DOHH2 (cell line): ENCODE measurements at regions not wholly inside any gene's neighbourhood (a gene's known extent, or its start where the extent isn't known, plus 50 kb on each side); places are given as distances from the start of the nearest gene placed in this dataset.

Experiments used
- H3F3A ChIP-seq: fragments of 200-600 bp; sonication (generic), shearing (Covaris generic); 2 replicates; pipeline ENCODE4 v1.6.0; 2016; ENCODE audit warnings: antibody characterized with exemption, mild to moderate bottlenecking; ENCODE audit not compliant: control insufficient read depth, insufficient read depth
- H3K27ac ChIP-seq: fragments of 200-600 bp; sonication (generic); 2 replicates; pipeline ENCODE4 v1.5.1; 2014; ENCODE audit warnings: low read depth, mild to moderate bottlenecking, low read length, moderate library complexity
- H3K27me3 ChIP-seq: fragments of 200-600 bp; sonication (generic); 2 replicates; pipeline ENCODE4 v1.6.1; 2014; ENCODE audit warnings: mild to moderate bottlenecking, low read length, mixed read lengths; ENCODE audit not compliant: control insufficient read depth
- H3K36me3 ChIP-seq: fragments of 200-600 bp; sonication (generic); 2 replicates; pipeline ENCODE4 v1.6.1; 2014; ENCODE audit warnings: mild to moderate bottlenecking, low read length, moderate library complexity, mixed read lengths; ENCODE audit not compliant: control insufficient read depth
- H3K4me1 ChIP-seq: fragments of 200-600 bp; sonication (generic); 2 replicates; pipeline ENCODE4 v1.6.1; 2014; ENCODE audit warnings: mild to moderate bottlenecking, low read length, mixed read lengths; ENCODE audit not compliant: control insufficient read depth
- H3K4me2 ChIP-seq: fragments of 200-600 bp; sonication (generic); 2 replicates; pipeline ENCODE4 v1.6.0; 2014; ENCODE audit warnings: mild to moderate bottlenecking, low read length, moderate library complexity
- H3K4me3 ChIP-seq: fragments of 200-600 bp; sonication (generic); 2 replicates; pipeline ENCODE4 v1.5.1; 2014; ENCODE audit warnings: mild to moderate bottlenecking, low read length, mixed read lengths
- H3K79me2 ChIP-seq: fragments of 200-600 bp; sonication (generic); 2 replicates; pipeline ENCODE4 v1.6.1; 2014; ENCODE audit warnings: mild to moderate bottlenecking, low read length, mixed read lengths; ENCODE audit not compliant: control insufficient read depth
- H3K9me2 ChIP-seq: fragments of 200-600 bp; sonication (generic); replicated peaks from 2 replicates; pipeline ENCODE4 v1.6.1; 2014; ENCODE audit warnings: mild to moderate bottlenecking, low read length, mixed read lengths; ENCODE audit not compliant: control insufficient read depth
- H3K9me3 ChIP-seq: fragments of 200-600 bp; sonication (generic); 2 replicates; pipeline ENCODE4 v1.6.1; 2014; ENCODE audit warnings: antibody characterized with exemption, low read length, mixed read lengths; ENCODE audit not compliant: control insufficient read depth, insufficient read depth
- H4K20me1 ChIP-seq: fragments of 200-600 bp; sonication (generic); 2 replicates; pipeline ENCODE4 v1.6.0; 2014; ENCODE audit warnings: low read depth, mild to moderate bottlenecking, antibody characterized with exemption, low read length, moderate library complexity; ENCODE audit not compliant: control insufficient read depth, insufficient read depth
- EZH2phosphoT487 ChIP-seq: fragments of 200-600 bp; sonication (generic); IDR thresholded peaks from 2 replicates; pipeline ENCODE4 v1.6.1; 2017; ENCODE audit warnings: borderline replicate concordance, mild to moderate bottlenecking, antibody characterized with exemption, low read length, moderate library complexity, mixed read lengths
- TF ChIP-seq, protein P1 (sequence below): fragments of 200-600 bp; sonication (generic); IDR thresholded peaks from one replicate; pipeline ENCODE4 v1.5.1; 2014; ENCODE audit warnings: antibody characterized with exemption, mild to moderate bottlenecking, low read depth, low read length; ENCODE audit not compliant: poor library complexity, severe bottlenecking

DNA sequence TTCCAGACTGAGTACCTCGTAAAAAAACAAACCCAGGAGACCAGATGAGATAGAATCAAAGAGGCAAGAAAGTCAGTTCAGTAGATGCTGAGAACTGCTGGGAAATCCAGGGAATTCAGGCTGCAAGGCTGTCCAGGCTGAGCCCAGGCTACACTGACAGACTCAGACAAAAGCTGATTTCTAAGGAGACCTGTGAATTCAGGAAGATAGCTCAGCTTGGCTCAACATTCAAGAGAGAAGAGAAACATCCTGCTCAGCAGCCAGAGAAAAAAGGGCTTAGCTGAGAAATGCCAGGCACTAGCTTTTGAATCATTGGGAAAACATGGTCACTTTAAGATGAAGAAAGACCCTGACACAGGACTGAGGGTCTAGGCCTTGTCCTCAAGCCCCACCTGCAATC, 118.2 kb upstream of the SLC44A1 start:
- H3K4me1 ChIP-seq: peaks cover 19% of the 10 kb centered on the region
- no peak overlapping the region for H3K27ac ChIP-seq
- no peak overlapping the region for H3K4me2 ChIP-seq
- no peaks in the 10 kb centered on the region for H3K9me3 ChIP-seq
- H3K9me2 ChIP-seq: no peaks in the 10 kb centered on the region
- no peaks in the 10 kb centered on the region for H3K79me2 ChIP-seq
- no peaks in the 10 kb centered on the region for H3K27me3 ChIP-seq
- H3K4me3 ChIP-seq: no peak overlapping the region
- no peaks in the 10 kb centered on the region for H4K20me1 ChIP-seq
- H3F3A ChIP-seq: no peaks in the 10 kb centered on the region
- H3K36me3 ChIP-seq: no peaks in the 10 kb centered on the region
- no peak for TF ChIP-seq EZH2phosphoT487
- TF ChIP-seq, protein P1, sequence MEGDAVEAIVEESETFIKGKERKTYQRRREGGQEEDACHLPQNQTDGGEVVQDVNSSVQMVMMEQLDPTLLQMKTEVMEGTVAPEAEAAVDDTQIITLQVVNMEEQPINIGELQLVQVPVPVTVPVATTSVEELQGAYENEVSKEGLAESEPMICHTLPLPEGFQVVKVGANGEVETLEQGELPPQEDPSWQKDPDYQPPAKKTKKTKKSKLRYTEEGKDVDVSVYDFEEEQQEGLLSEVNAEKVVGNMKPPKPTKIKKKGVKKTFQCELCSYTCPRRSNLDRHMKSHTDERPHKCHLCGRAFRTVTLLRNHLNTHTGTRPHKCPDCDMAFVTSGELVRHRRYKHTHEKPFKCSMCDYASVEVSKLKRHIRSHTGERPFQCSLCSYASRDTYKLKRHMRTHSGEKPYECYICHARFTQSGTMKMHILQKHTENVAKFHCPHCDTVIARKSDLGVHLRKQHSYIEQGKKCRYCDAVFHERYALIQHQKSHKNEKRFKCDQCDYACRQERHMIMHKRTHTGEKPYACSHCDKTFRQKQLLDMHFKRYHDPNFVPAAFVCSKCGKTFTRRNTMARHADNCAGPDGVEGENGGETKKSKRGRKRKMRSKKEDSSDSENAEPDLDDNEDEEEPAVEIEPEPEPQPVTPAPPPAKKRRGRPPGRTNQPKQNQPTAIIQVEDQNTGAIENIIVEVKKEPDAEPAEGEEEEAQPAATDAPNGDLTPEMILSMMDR: no peak

DNA sequence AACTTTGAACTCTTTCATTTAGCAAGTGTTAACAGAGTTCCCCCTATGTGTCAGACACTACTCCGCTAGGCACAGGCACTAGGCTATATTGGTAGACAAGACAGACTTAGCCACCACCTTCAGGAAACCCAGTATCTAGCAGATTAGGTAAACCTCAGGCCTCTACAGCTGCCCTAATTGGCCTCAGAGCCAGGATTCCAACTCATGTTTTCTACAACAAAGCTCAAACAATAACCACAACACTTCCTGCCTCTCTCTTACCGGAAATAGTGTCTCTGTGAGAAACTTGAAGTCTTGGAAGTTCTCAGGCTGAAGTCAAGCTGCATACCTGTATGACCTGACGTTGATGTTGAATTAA, 116.6 kb upstream of the SLC44A1 start:
- TF ChIP-seq EZH2phosphoT487: no peak
- TF ChIP-seq, protein P1: no peak
- peak overlapping the region; percentile 53 for H3K4me2 ChIP-seq

DNA sequence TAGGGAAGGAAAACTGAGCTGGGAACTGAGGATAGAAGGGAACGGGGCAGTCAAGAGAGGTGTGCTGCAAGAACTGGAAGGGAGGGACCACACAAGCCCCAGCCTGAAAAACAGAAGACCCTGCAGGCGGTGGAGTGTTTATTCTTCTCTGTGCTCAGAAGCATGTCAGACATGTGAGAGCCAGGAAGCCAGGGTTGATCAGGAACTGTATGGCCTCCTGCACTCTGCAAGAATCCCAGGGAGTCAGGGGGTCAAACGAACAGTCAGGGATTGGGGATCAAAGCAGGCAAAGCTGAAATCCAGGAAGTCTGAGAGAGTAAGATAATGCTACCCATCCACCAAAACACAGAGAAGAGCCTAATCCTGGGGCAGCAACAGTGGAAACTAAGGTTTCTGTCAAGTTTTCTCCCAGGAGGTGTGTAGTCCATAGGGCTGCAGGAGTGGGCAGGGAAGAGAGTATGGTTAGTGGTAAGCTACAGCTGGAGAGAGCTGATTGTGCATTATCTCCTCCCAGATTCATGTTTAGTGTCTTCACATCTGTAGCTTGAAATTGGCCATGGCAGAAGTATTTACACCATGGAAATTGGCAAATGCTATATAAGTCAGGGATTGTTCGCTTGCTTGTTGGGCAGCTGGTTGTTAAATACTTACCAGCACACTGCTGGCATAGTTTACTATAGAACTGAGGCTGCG, 115.4 kb upstream of the SLC44A1 start:
- Histone ChIP-seq H3K4me1 (peaks cover 19% of the 10 kb centered on the region), H3K79me2 (no peaks in the 10 kb centered on the region), H3F3A (no peaks in the 10 kb centered on the region), H3K9me3 (no peaks in the 10 kb centered on the region), H3K27ac (no peak overlapping the region), H3K4me3 (no peak overlapping the region), H3K27me3 (no peaks in the 10 kb centered on the region), H3K4me2 (no peak overlapping the region), H3K36me3 (no peaks in the 10 kb centered on the region), H4K20me1 (no peaks in the 10 kb centered on the region), H3K9me2 (no peaks in the 10 kb centered on the region)
- no peak for TF ChIP-seq EZH2phosphoT487
- TF ChIP-seq, protein P1: no peak

More for the DNA sequence above, 116.6 kb upstream of the SLC44A1 start:
- no peaks in the 10 kb centered on the region for H3K36me3 ChIP-seq
- no peaks in the 10 kb centered on the region for H3K79me2 ChIP-seq
- peak overlapping the region; percentile 22; the same call in 1 of the 2 replicates for H3K27ac ChIP-seq
- no peaks in the 10 kb centered on the region for H3K9me3 ChIP-seq
- H3K4me3 ChIP-seq: peak overlapping the region; percentile 10
- peaks cover 19% of the 10 kb centered on the region for H3K4me1 ChIP-seq
- no peaks in the 10 kb centered on the region for H4K20me1 ChIP-seq
- H3F3A ChIP-seq: no peaks in the 10 kb centered on the region
- no peaks in the 10 kb centered on the region for H3K27me3 ChIP-seq
- no peaks in the 10 kb centered on the region for H3K9me2 ChIP-seq
